ENCODE measurements at regions not wholly inside any gene's neighbourhood (a gene's known extent, or its start where the extent isn't known, plus 50 kb on each side); places are given as distances from the start of the nearest gene placed in this dataset.
"Not testable (repeated sequence)": the region's sequence is repeated elsewhere in the genome, so short reads cannot be mapped to it uniquely, and the experiment has no call there.

DNA sequence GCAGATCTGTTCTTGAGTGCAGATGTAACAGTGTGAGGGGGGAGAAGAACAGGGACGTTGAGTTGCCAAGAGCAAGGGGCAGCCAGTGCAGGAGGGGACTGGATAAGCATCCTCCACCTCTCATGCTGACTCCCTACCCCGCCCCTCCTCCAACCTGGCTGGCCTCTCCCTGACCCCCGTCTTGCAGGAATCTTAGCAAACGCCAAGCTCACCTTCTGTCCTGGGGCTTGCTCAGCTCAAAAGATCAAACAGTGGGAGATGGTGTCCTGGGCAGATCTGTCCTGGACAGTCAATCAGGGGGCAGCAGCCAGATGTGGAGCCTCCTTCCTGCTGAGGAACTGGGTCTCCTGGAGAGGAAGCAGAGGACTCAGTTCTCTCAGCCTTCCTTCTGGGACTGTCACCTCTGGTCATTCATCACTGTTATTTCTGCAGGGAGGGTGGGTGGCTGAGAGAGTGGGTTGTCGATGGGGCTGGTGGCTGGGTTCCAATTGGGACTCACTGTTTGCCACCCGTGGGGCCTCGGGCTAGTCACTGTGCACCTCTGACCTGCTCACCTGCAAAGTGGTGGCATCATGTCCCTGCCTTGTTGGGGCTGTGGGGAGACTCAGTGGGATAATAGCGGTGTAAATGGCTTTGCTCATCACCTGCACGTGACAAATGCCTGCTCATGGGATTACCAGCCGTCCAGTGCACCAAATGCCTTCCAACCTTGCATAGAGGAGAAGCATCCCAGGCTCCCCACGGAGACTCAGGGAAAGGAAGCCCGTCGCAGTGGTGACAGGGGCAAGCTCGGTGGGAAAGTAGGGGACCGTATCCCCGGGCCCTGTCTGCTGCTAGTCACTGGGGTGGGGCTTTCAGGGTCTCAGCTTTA is 154.4 kb downstream of the PTPRU start:
- DNase-seq (ENCODE audit: extremely low read depth in 1 of 2, low read depth in 1 of 2) = no peak

DNA sequence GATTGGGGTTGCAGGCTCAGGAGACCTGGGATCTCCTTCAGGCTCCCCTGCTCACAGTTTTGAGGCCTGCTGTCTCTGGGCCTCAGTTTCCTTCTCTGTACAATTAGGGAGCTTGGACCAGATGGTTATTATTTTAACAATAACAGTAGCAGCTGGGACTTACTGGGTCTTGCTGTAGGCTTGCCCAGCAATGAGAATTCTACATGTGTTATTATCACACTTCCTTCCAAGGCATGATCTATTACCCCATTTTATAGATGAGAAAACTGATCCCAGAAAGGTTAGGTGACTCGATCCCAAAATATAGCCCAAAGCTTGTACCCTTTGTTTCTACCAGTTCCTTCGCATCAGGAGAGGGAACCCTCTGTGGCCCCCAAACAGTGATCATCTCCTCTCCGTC is 153.8 kb downstream of the PTPRU start:
- DNase-seq (ENCODE audit: extremely low read depth in 1 of 2, low read depth in 1 of 2) = no peak

DNA sequence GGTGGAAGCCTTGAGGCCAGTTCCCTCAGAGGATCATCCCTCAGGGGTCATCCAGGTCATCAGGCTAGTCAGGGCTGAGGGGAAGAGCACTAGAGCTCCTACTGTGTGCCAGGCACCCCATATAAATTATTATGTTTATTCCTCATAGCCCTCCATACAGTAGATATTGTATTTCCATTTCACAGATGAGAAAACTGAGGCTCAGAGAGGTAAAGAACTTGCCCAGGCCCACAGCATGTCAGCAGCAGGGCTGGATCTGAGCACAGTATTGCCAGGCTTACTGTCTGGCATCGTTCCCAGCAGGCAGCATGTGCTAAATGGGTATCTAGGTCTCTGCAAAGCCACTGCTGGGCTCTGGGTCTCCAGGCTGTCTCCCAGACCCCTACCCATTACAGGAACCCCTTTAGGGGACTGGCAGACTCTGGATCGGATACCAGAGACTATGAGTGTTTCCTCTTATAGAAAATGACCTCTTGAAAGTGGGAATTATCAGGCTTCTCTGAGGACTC is 153.3 kb downstream of the PTPRU start:
- DNase-seq (ENCODE audit: extremely low read depth in 1 of 2, low read depth in 1 of 2) = no peak

DNA sequence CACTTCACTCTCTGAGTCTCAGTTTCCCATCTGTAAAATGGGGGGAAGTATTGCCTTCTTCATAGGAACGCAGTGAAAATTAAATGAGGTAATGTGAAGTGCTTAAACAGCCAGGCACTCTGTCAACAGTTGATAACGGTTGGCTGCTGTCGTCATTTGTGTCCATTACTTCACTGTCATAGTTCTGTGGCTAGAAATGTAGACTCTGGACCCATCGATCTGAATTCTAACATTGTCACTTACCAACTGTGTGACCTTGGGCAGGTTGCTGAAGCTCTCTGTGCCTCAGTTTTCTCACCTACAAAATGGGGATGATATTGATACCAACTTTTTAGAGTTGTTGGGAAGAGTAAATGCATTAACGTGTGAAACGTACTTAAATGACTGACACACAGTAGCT is 152.6 kb downstream of the PTPRU start:
- no peak for DNase-seq (ENCODE audit: extremely low read depth in 1 of 2, low read depth in 1 of 2)

DNA sequence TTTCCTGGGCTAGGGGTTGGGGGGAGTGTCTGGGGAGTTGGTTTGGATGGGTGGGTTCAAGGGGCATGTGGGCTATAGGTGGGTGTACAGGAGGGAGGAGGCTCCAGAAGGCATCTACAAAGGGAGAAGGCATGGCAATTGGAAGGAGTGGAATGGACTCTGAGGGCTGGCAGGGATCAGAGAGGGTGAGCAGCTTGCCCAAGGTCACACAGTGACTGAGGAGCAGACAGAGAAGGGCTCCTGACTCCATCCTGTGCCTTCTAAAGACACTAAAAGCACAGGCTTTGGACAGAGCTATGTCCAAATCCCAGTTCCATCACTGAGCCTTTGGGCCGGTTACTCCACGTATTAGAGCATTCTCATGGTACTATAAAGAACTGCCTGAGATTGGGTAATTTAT is 151.8 kb downstream of the PTPRU start:
- DNase-seq (ENCODE audit: extremely low read depth in 1 of 2, low read depth in 1 of 2) = no peak

DNA sequence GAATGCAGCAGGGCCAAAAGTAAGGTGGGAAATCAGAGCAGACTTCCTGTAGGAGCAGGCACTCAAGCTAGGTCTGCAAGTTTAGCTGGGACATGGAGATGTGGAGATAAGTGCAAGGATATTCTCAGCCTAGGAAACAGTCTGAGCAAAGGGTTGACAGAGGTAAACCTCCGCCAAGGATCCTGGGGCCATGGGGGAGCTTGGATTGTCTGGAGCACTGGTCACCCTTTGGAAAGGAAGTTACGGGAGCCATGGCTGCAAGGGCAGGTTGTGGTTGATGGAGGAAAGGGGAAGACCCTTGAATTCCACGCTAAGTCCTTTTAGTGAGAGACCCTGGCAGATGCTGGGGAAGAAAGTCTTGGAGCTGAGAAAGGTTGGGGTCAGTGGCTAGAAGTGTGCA is 150.9 kb downstream of the PTPRU start:
- DNase-seq (ENCODE audit: extremely low read depth in 1 of 2, low read depth in 1 of 2) = no peak

DNA sequence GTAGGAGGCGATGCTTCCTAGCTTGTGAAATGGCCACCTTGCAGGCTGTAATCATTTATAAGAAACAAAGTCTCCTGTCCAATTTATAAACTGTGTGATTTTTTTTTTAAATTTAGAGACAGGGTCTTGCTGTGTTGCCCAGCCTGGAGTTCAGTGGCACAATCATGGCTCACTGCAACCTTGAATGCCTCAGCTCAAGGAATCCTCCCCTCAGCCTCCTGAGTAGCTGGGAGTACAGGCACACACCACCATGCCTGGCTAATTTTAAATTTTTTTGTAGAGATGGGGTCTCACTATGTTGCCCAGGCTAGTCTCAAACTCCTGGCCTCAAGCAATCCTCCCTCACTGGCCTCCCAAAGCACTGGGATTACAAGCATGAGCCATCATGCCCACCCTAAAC is 150.1 kb downstream of the PTPRU start:
- not testable (repeated sequence) for DNase-seq (ENCODE audit: extremely low read depth in 1 of 2, low read depth in 1 of 2)

DNA sequence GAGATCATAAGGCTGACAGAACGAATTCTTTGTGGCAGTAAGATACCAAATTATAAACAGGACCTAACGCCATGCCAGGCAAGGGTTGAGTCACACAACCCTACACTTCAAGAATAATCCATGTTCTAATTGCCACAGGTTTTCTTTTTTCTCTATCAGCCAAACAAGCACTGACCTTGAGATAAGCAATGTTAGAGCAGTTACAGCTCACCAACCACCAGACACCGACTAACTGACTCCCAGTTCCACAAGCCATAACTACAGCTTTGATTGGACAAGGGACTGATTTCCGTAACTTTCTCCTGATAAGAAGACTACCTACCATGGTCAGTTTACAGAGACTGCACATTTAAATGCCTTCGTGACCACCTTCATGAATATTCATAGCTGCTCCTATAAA is 149.6 kb downstream of the PTPRU start:
- DNase-seq (ENCODE audit: extremely low read depth in 1 of 2, low read depth in 1 of 2) = no peak

DNA sequence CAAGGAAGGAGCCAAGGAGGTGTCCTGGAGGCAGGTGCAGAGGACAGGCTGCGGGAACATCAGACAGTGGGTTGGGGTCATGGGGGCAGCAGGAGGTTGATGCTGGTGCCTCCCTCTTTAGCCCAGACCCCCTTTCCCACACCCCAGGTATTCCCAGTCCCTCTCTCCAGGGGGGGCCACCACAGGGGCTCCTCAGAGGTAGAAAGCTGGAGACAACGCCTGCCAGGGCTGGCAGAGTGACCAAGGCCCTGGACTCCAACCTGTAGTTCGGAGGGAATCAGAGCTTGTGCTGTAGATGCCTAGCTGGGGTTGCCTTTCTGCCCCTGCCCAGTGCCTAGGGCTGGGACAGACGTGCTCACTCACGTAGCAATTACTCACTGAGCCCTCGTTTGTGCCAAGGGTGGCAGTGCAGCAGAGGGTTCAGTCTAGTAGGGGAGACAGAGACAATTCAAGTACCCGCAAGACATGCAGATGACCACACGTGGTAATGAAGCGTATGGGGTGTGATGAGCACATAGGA is 148.2 kb downstream of the PTPRU start:
- no peak for DNase-seq (ENCODE audit: extremely low read depth in 1 of 2, low read depth in 1 of 2)

DNA sequence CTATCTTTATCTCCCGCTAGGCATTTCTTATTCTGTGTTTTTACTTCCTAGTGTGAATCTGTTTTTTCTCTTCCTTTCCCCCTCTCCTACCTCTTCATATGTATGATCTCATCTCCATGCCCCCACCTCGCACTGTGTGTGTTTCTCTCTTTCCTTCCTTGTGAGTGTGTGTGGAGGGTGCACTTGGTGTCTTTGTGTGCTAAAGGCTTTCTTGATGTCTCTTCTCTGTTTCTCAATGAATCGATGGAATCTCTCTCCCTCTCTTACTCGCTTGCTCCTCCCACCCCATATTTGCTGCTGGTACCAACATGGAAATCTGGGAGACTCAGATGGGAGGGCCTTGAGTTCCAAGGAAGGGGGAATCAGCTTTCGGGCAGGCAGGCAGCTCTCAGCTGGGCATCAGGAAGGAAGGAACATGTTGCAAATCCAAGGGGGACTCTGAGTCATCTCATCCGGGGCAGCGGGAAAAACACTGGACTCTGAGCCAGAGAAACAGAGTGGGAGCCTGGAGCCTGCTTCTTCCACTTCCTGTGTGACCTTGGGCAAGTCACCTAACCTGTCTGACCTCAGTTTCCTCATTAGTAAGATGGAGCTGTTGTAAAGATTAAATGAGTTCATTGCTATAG is 147.5 kb downstream of the PTPRU start:
- no peak for DNase-seq (ENCODE audit: extremely low read depth in 1 of 2, low read depth in 1 of 2)

DNA sequence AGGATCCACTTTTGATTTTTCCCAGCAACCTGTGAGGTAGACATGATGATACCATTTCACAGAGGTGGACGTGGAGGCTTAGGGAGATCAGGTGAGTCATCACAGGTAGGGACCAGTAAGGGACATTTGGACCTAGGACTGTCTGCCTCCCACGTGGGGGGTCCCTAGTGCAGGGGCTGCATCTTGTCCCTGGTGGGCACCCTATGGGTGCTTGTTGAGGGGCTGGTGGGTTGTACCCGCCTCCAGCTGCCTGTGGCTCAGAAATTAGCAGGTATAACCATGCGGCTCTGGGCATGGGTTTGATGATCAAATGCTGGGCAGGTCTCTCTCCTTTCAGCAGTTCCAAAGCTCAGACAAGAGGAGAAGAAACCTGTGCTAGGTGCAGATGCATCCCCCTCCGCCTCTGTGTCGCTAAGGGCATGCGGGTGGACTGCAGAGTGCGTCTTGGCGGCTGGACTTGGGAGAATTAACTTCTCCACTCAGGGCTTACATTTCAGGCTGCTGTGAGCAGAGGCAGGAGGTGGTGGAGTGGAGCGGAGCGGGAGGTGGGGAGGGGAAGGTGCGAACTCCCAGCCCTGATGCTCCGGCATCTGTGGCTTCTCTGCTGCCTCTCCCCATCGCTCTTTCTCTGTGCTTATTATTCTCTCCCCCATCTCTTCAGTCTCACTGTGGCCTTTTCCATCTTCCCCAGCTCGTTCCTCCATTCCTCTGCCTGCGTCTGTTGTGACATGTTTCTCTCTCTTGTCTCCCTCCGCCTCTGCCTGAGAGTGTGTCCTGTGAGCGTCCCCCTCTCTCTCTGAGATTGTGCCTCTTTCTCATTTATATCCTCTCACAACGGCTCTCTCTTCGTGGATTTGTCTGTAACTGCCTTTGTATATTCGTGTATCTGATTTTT is 146.8 kb downstream of the PTPRU start:
- no peak for DNase-seq (ENCODE audit: extremely low read depth in 1 of 2, low read depth in 1 of 2)

DNA sequence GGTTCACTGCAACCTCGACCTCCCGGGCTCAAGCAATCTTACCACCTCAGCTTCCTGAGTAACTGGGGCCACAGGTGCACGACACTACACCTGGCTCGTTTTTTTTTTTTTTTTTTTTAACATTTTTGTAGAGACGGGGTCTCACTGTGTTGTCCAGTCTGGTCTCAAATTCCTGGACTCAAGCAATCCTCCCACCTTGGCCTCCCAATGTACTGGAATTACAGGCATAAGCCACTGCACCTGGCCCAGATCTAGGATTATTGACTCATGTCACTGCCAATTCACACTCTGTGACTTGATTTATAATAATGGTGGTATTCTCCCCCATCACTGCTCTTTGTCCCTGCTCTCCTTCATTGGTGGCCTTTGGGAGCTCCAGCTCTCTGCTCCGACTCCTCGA is 145.1 kb downstream of the PTPRU start:
- no peak for DNase-seq (ENCODE audit: extremely low read depth in 1 of 2, low read depth in 1 of 2)

DNA sequence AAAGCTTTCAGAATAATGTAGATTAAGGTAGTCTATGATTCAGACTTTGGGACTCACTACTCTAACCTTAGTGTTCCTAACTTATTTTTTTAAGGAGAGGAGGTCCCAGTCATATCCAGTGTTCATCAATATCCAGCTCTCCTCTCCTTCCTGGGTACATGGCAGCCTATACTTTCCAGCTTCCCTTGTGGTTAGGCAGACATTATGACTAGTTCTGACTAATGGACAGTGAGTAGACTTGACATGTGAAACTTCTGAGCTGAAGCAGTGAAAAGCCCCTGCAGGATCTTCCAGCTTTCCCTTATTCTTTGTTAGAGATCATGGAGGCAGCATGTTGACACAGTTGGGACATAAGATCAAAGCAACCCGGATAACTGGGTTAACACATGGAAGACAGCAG is 144.2 kb downstream of the PTPRU start:
- DNase-seq (ENCODE audit: extremely low read depth in 1 of 2, low read depth in 1 of 2) = no peak

DNA sequence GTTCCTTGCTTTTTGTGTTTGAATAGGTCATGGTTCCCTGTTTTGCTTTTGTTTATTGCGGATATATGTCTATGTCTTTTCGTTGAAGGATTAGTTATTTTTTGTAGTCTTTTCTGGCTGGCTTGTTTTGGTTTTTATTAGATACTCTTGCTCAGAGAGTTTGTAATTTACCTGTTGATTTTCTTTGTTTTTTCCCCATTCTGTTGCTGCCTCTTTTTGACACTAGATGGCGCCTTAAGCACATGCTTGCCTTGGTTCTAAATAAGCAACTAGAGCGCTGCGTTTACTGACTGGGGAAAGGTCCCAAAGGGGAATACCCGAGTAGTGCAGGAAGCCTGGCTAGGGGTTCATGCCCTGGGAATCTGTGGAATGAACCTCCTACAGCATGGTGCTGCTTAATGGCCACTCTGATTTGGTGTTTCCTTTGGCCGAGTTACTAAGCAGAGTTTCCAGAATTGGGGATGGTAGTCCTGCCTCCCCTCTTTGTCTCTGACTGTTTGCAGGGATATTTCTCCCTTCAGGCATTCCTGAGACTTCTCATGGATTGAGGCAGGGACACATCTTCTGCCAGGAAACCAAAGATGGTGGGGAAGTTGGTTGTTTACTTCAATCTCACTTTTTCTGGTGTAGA is 143.2 kb downstream of the PTPRU start:
- DNase-seq (ENCODE audit: extremely low read depth in 1 of 2, low read depth in 1 of 2) = no peak

All from activated CD8-positive, alpha-beta memory T cell treated with anti-CD3 and anti-CD28 coated beads for 1 hour (primary cell).